ENCODE measurements at regions not wholly inside any gene's neighbourhood (a gene's known extent, or its start where the extent isn't known, plus 50 kb on each side); places are given as distances from the start of the nearest gene placed in this dataset.

GRCh38 chr4:101464596-101464995 is 117.3 kb upstream of the PPP3CA start:
- H3K27ac ChIP-seq = no peak overlapping the region
- peaks cover 5% of the 10 kb centered on the region for H3K9me3 ChIP-seq (ENCODE audit: severe bottlenecking)
- no peak for TF ChIP-seq CTCF (IDR thresholded peaks at IDR 0.05; ENCODE audit: low read depth, low read length)
- no peak for DNase-seq
- H3K27me3 ChIP-seq (ENCODE audit: insufficient read depth, low read depth, severe bottlenecking) = no peaks in the 10 kb centered on the region
- no peak overlapping the region for H3K4me3 ChIP-seq (ENCODE audit: low read depth, low read length)
- no peaks in the 10 kb centered on the region for H3K36me3 ChIP-seq

- Histone ChIP-seq H3K27ac (no peak overlapping the region), H3K36me3 (no peaks in the 10 kb centered on the region)
- no peak for TF ChIP-seq CTCF (IDR thresholded peaks at IDR 0.05; ENCODE audit: low read depth, low read length)
These were observed 111.6 kb upstream of the PPP3CA start for GRCh38 chr4:101458914-101459313.

GRCh38 chr4:101458473-101458872 is 111.1 kb upstream of the PPP3CA start:
- peaks cover 6% of the 10 kb centered on the region for H3K9me3 ChIP-seq (ENCODE audit: severe bottlenecking)
- no peak overlapping the region for H3K4me3 ChIP-seq (ENCODE audit: low read depth, low read length)
- no peaks in the 10 kb centered on the region for H3K36me3 ChIP-seq
- DNase-seq = no peak
- no peaks in the 10 kb centered on the region for H3K27me3 ChIP-seq (ENCODE audit: insufficient read depth, low read depth, severe bottlenecking)
- TF ChIP-seq CTCF (IDR thresholded peaks at IDR 0.05; ENCODE audit: low read depth, low read length) = no peak
- H3K27ac ChIP-seq = no peak overlapping the region

More at GRCh38 chr4:101458914-101459313, 111.6 kb upstream of the PPP3CA start:
- Histone ChIP-seq H3K4me3 (ENCODE audit: low read depth, low read length) (no peak overlapping the region), H3K27me3 (ENCODE audit: insufficient read depth, low read depth, severe bottlenecking) (no peaks in the 10 kb centered on the region), H3K9me3 (ENCODE audit: severe bottlenecking) (peaks cover 6% of the 10 kb centered on the region)
- no peak for DNase-seq

- Histone ChIP-seq H3K27ac (no peak overlapping the region), H3K4me3 (ENCODE audit: low read depth, low read length) (no peak overlapping the region), H3K9me3 (ENCODE audit: severe bottlenecking) (no peaks in the 10 kb centered on the region), H3K36me3 (no peaks in the 10 kb centered on the region), H3K27me3 (ENCODE audit: insufficient read depth, low read depth, severe bottlenecking) (no peaks in the 10 kb centered on the region)
- no peak for DNase-seq
- no peak for TF ChIP-seq CTCF (IDR thresholded peaks at IDR 0.05; ENCODE audit: low read depth, low read length)
These were observed 103.8 kb upstream of the PPP3CA start for GRCh38 chr4:101451086-101451485.

GRCh38 chr4:101441446-101441845 is 94.1 kb upstream of the PPP3CA start:
- H3K4me3 ChIP-seq (ENCODE audit: low read depth, low read length) = no peak overlapping the region
- TF ChIP-seq CTCF (IDR thresholded peaks at IDR 0.05; ENCODE audit: low read depth, low read length) = no peak

GRCh38 chr4:101439926-101440325 is 92.6 kb upstream of the PPP3CA start:
- no peak overlapping the region for H3K4me3 ChIP-seq (ENCODE audit: low read depth, low read length)
- H3K27ac ChIP-seq = no peak overlapping the region
- H3K9me3 ChIP-seq (ENCODE audit: severe bottlenecking) = no peaks in the 10 kb centered on the region
- H3K36me3 ChIP-seq = no peaks in the 10 kb centered on the region
- TF ChIP-seq CTCF (IDR thresholded peaks at IDR 0.05; ENCODE audit: low read depth, low read length) = no peak
- H3K27me3 ChIP-seq (ENCODE audit: insufficient read depth, low read depth, severe bottlenecking) = no peaks in the 10 kb centered on the region
- DNase-seq = no peak

More at GRCh38 chr4:101441446-101441845, 94.1 kb upstream of the PPP3CA start:
- H3K27ac ChIP-seq = no peak overlapping the region
- H3K9me3 ChIP-seq (ENCODE audit: severe bottlenecking) = no peaks in the 10 kb centered on the region
- H3K36me3 ChIP-seq = no peaks in the 10 kb centered on the region
- DNase-seq = no peak
- no peaks in the 10 kb centered on the region for H3K27me3 ChIP-seq (ENCODE audit: insufficient read depth, low read depth, severe bottlenecking)
